Calu3 (cell line): ENCODE measurements at regions not wholly inside any gene's neighbourhood (a gene's known extent, or its start where the extent isn't known, plus 50 kb on each side); places are given as distances from the start of the nearest gene placed in this dataset.

Experiments used
- BruUV-seq: library from RNA; stranded (reverse); fragments of 400-500 nt; replicated peaks from 2 replicates; lab custom pipeline; 2021; lab: Mats Ljungman, UMichigan
- CTCF ChIA-PET: fragments of 300-600 bp; sonication (Branson Sonifier 250); formaldehyde crosslinking; loops from one replicate; lab custom pipeline; 2022; ENCODE audit warnings: antibody characterized with exemption; lab: Charles Lee
- DNase-seq: peaks from one replicate; pipeline ENCODE4 v3.0.0; 2022
- H3K27ac Mint-ChIP-seq: one replicate; pipeline ENCODE4 v1.8.0; 2022; ENCODE audit warnings: mixed read lengths; ENCODE audit not compliant: unreplicated experiment
- H3K27me3 Mint-ChIP-seq: one replicate; pipeline ENCODE4 v1.8.0; 2022; ENCODE audit warnings: mixed read lengths; ENCODE audit not compliant: unreplicated experiment
- H3K36me3 Mint-ChIP-seq: one replicate; pipeline ENCODE4 v1.8.0; 2022; ENCODE audit warnings: mild to moderate bottlenecking, moderate library complexity, mixed read lengths; ENCODE audit not compliant: insufficient read depth, unreplicated experiment
- H3K4me1 Mint-ChIP-seq: one replicate; pipeline ENCODE4 v1.8.0; 2022; ENCODE audit warnings: mild to moderate bottlenecking, low read depth, mixed read lengths; ENCODE audit not compliant: unreplicated experiment
- H3K4me3 Mint-ChIP-seq: one replicate; pipeline ENCODE4 v1.8.0; 2022; ENCODE audit warnings: mild to moderate bottlenecking, low read depth, moderate library complexity, mixed read lengths; ENCODE audit not compliant: unreplicated experiment
- H3K9me3 Mint-ChIP-seq: one replicate; pipeline ENCODE4 v1.8.0; 2022; ENCODE audit warnings: low read depth, mixed read lengths; ENCODE audit not compliant: unreplicated experiment
- intact Hi-C: fragments of 100-400 bp; cut with micrococcal nuclease; formaldehyde crosslinking; loops from one replicate; pipeline ENCODE4 v1.10.0; 2022; ENCODE audit not compliant: unreplicated experiment
- TF ChIP-seq, protein P1 (sequence below): fragments of 200-600 bp; IDR thresholded peaks from one replicate; pipeline ENCODE4 v1.8.0; 2022; ENCODE audit warnings: antibody characterized with exemption; ENCODE audit not compliant: unreplicated experiment

DNA sequence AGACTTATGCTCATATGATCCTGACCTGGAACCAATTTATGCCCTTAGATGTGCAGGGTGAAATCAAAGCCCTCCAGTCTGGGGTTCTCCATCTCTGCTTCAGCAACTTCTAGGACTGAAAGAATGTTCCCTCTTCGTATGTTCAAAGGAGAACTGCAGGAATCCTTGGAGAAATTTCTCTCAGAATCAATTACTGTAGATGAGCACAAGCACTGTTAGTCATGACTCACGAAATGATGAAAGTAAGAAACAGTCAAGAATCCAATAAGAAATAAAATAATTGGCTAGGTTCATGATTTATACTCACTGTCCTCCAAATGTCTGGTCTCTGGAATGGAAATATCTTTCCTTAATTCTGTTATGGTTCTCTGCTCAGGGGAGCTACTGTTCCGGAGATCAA is 348.2 kb downstream of the PDGFC start:
- Mint-ChIP-seq H3K9me3 (peaks cover 4% of the 10 kb centered on the region), H3K27ac (no peak overlapping the region), H3K36me3 (no peaks in the 10 kb centered on the region), H3K27me3 (no peaks in the 10 kb centered on the region), H3K4me3 (no peak overlapping the region), H3K4me1 (no peaks in the 10 kb centered on the region)
- CTCF ChIA-PET = no interaction called here
- no peak for DNase-seq
- intact Hi-C loops = no loop called here
- no TSS peak for BruUV-seq
- TF ChIP-seq, protein P1, sequence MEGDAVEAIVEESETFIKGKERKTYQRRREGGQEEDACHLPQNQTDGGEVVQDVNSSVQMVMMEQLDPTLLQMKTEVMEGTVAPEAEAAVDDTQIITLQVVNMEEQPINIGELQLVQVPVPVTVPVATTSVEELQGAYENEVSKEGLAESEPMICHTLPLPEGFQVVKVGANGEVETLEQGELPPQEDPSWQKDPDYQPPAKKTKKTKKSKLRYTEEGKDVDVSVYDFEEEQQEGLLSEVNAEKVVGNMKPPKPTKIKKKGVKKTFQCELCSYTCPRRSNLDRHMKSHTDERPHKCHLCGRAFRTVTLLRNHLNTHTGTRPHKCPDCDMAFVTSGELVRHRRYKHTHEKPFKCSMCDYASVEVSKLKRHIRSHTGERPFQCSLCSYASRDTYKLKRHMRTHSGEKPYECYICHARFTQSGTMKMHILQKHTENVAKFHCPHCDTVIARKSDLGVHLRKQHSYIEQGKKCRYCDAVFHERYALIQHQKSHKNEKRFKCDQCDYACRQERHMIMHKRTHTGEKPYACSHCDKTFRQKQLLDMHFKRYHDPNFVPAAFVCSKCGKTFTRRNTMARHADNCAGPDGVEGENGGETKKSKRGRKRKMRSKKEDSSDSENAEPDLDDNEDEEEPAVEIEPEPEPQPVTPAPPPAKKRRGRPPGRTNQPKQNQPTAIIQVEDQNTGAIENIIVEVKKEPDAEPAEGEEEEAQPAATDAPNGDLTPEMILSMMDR = no peak

DNA sequence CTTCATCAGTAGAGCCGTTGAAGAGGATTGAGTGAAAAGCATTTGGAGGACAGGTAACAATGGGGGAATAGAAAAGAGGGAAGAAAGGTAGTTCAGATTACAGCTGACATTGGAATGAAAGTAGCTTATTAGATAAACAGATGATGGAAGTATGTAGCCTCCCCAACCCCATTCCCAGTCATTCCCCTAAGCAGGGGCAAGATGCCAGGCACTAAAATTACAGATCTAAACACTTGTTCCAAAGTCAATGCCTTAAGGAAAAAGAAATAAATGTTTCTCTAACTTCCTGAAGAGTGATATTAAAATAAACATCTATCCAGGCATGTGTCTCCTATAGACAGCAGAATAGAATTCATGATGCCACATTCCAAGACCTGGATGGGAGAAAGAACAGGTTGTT is 350.8 kb downstream of the PDGFC start:
- TF ChIP-seq, protein P1 = no peak
- H3K27ac Mint-ChIP-seq = no peak overlapping the region
- H3K4me3 Mint-ChIP-seq = no peak overlapping the region
- peaks cover 2% of the 10 kb centered on the region for H3K9me3 Mint-ChIP-seq
- intact Hi-C loops = no loop called here
- H3K27me3 Mint-ChIP-seq = no peaks in the 10 kb centered on the region
- no peaks in the 10 kb centered on the region for H3K36me3 Mint-ChIP-seq
- BruUV-seq = no TSS peak
- no peak for DNase-seq
- no peaks in the 10 kb centered on the region for H3K4me1 Mint-ChIP-seq
- CTCF ChIA-PET = no interaction called here

DNA sequence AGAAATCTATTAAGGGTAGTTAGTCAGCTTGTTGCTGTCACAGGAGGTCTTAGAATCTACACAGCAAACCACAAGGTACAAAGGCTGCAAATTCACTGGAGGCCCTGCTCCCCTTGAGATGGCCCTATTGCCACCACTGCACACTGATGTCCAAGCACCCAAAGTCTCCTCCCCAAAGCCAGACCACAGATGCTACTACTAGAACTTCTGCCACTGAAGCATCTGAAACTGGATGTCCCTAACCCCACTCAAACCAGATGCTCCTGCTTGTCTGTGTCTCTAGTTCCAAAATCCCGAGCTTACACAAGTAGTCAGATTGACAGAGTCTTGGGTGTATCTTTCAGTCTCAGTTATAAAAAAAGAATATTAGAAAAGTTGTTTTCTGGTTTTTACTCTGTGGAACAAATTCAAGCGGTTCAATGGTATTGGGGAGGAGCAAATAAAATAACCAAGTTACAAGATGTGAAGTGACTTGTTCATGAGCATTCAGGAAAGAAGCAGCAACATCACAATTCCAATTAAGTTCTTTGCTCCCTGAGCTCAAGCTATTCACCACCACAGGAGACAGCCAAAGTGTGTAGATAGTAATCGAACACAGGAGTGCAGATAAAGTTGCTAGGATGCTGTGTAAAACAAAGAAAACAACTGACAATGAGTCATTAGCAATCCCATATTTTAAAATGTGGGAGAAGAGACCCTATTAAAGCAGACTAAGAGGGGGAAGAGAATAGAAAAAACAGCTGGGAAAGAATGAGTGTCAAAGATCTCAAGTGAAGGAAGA is 352.3 kb downstream of the PDGFC start:
- no TSS peak for BruUV-seq
- H3K4me3 Mint-ChIP-seq = no peak overlapping the region
- CTCF ChIA-PET = no interaction called here
- no peak for DNase-seq
- H3K36me3 Mint-ChIP-seq = no peaks in the 10 kb centered on the region
- H3K27me3 Mint-ChIP-seq = no peaks in the 10 kb centered on the region
- no peak overlapping the region for H3K27ac Mint-ChIP-seq
- intact Hi-C loops = no loop called here
- H3K9me3 Mint-ChIP-seq = peaks cover 2% of the 10 kb centered on the region
- TF ChIP-seq, protein P1 = no peak
- no peaks in the 10 kb centered on the region for H3K4me1 Mint-ChIP-seq

DNA sequence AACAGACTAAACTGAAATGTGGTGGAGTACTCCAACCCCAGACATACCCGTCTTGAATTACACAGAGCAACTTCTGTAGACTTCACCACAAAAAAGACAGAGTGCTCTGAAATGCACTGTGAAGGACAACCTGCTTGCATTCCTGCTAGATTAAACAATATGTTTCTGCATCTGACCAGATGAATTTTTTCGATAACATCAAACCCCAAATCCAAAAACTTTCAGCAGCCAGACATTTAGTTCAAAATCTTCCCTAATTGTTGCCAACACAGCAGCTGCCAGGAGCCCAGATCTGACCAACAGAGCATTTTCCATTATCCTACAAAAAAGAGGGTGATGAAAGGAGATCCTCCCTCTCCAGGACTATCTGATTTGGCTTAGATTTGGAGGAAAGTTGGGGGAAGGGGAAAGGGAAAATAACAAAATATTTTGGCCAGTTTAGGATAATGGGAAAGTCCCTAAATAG is 356.5 kb downstream of the PDGFC start:
- DNase-seq = no peak
- Mint-ChIP-seq H3K4me1 (no peaks in the 10 kb centered on the region), H3K4me3 (no peak overlapping the region), H3K36me3 (no peaks in the 10 kb centered on the region), H3K27ac (no peak overlapping the region), H3K27me3 (no peaks in the 10 kb centered on the region), H3K9me3 (no peaks in the 10 kb centered on the region)
- CTCF ChIA-PET = no interaction called here
- no TSS peak for BruUV-seq
- TF ChIP-seq, protein P1 = no peak
- intact Hi-C loops = no loop called here
